ENCODE measurements at regions not wholly inside any gene's neighbourhood (a gene's known extent, or its start where the extent isn't known, plus 50 kb on each side); places are given as distances from the start of the nearest gene placed in this dataset.

DNA sequence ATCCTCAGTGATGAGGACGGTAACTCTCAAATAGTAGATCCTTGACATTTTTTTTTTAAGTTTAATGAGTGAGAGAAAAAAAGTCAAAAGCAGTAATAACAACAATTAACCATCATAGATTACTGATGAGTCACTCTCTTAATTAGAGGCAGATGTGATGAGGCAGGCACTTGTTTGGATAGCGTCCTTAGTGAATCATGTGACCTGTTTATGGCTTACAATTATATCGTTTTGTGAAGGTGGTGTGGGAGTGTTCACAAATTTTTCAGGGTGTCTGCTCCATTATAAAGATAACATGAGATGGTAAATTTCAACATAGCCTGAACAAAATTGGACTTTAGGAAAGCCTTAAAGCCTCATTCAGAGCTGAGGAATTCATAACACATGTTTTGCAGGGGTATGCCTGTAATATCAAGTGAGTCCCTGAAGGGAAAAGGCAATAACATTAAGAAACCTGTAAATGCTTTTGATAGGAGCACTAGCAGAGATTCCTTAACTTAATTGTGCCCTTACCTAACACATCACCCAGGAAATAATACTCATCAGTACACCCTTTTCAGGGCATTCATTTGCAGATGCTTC lies 51.9 kb upstream of the XIAP start:
- no peaks in the 10 kb centered on the region for H3K9me3 Mint-ChIP-seq (ENCODE audit: unreplicated experiment)
- H3K9me3 ChIP-seq, result no peaks in the 10 kb centered on the region
- no peak for DNase-seq
- no peaks in the 10 kb centered on the region for H3K27me3 ChIP-seq (replicated peaks; ENCODE audit: control insufficient read depth, insufficient read depth, low read length)
- CTCF ChIA-PET, result no interaction called here
- peaks cover 7% of the 10 kb centered on the region for H3K4me1 ChIP-seq
- no peaks in the 10 kb centered on the region for H3K27me3 Mint-ChIP-seq (ENCODE audit: insufficient read depth, unreplicated experiment)
- no peak overlapping the region for H3K27ac Mint-ChIP-seq (ENCODE audit: unreplicated experiment)
- H3K36me3 ChIP-seq (ENCODE audit: control insufficient read depth, insufficient read depth, low read length), result no peaks in the 10 kb centered on the region
- no peak overlapping the region for H3K4me3 Mint-ChIP-seq (ENCODE audit: unreplicated experiment)
- no peak for TF ChIP-seq CTCF (IDR thresholded peaks at IDR 0.05; ENCODE audit: insufficient read depth in 1 of 2, low read depth in 1 of 2, low read length in 1 of 2, severe bottlenecking in 1 of 2, unreplicated experiment in 1 of 2)
- no peak overlapping the region for H3K4me3 ChIP-seq (ENCODE audit: low read depth, low read length)
- peaks cover 19% of the 10 kb centered on the region for H3K4me1 Mint-ChIP-seq (ENCODE audit: low read depth, unreplicated experiment)
- no TSS peak for BruUV-seq (replicated peaks)
- intact Hi-C loops (cut with micrococcal nuclease; ENCODE audit: unreplicated experiment), result no loop called here
- peaks cover 8% of the 10 kb centered on the region for H3K36me3 Mint-ChIP-seq (ENCODE audit: insufficient read depth, unreplicated experiment)
- POLR2A ChIA-PET, result no interaction called here

GRCh38 chrX:123809854-123810375 lies 49.9 kb upstream of the XIAP start:
- intact Hi-C loops (cut with micrococcal nuclease; ENCODE audit: unreplicated experiment), result no loop called here
- no peak for TF ChIP-seq CTCF (IDR thresholded peaks at IDR 0.05; ENCODE audit: insufficient read depth in 1 of 2, low read depth in 1 of 2, low read length in 1 of 2, severe bottlenecking in 1 of 2, unreplicated experiment in 1 of 2)
- no TSS peak for BruUV-seq (replicated peaks)
- Mint-ChIP-seq H3K27me3 (ENCODE audit: insufficient read depth, unreplicated experiment) (no peaks in the 10 kb centered on the region), H3K27ac (ENCODE audit: unreplicated experiment) (no peak overlapping the region), H3K4me3 (ENCODE audit: unreplicated experiment) (no peak overlapping the region), H3K36me3 (ENCODE audit: insufficient read depth, unreplicated experiment) (no peaks in the 10 kb centered on the region), H3K4me1 (ENCODE audit: low read depth, unreplicated experiment) (peaks cover 9% of the 10 kb centered on the region), H3K9me3 (ENCODE audit: unreplicated experiment) (no peaks in the 10 kb centered on the region)
- CTCF ChIA-PET, result no interaction called here
- no peak for DNase-seq
- H3K4me1 ChIP-seq, result no peaks in the 10 kb centered on the region
- no peaks in the 10 kb centered on the region for H3K27me3 ChIP-seq (replicated peaks; ENCODE audit: control insufficient read depth, insufficient read depth, low read length)
- H3K36me3 ChIP-seq (ENCODE audit: control insufficient read depth, insufficient read depth, low read length), result no peaks in the 10 kb centered on the region
- POLR2A ChIA-PET, result no interaction called here
- no peaks in the 10 kb centered on the region for H3K9me3 ChIP-seq
- H3K4me3 ChIP-seq (ENCODE audit: low read depth, low read length), result no peak overlapping the region
